Middle frontal gyrus (tissue), 1 donor: ENCODE measurements at regions not wholly inside any gene's neighbourhood (a gene's known extent, or its start where the extent isn't known, plus 50 kb on each side); places are given as distances from the start of the nearest gene placed in this dataset.
"Not testable (repeated sequence)": the region's sequence is repeated elsewhere in the genome, so short reads cannot be mapped to it uniquely, and the experiment has no call there.

Experiments used
- DNase-seq: peaks from one replicate; pipeline ENCODE4 v3.0.0-alpha.2; 2015; ENCODE audit warnings: low spot score; ENCODE audit errors: extremely low spot score

DNA sequence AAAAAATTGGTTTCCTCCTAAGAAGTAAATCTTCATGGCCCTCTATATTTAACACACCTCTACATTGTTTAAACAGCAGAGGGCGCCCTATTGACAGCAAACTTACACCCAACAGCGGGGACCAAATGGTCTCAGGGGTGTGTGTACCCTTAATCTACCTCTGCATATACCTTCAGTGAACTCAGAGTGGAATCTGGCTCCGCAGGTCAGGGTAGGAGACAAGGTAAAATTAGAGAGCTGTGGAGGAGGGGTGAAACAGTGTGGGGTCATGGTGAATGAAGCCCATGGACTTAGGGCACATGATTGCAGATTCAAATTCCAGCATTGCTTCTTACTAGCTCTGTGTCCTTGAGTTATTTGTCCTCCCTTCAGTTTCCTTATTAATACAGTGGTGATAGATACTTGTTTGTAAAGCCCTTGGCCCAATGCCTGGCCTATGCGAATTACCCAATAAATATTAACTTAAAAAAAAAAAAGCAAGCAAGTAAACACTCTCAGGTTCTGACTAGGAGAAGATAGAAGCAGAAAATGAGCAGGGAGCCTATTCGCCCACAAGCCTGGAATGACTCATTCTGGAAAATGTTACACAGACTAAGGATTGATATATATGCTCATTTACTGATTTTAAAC is 122.9 kb downstream of the CAVIN4 start:
- no peak for DNase-seq

DNA sequence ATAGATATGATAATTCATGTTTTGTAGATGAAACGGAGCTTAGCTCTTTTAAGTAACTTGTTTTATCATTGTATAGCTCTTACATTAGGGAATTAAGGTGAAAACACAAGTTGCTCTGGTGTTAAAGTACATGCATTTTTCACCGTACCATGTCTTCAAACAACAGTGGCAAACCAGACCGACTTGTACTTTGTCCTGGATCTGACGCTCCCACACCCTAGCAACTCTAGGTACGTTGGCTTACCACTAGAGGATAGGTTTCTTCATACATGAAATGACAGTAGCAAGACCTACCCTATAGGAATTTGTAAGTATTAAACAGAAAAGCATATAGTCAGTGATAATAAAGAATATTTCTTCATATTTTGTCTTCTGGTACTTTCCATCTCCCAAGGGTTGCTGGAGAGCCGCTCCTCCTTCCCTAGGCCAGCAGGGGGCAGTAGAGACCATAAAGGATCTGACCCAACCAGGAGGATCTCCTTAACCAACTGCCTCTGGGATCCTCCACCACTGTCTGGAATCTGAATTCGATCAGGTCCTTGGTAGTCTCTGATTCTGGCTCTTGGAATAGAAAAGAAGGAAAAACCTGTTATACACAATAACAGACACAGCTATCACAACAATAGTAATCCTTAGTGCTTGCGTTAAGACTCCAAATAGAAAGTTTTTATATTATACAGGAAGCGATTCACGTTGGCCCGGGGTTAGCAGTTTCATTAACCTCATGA is 136.7 kb downstream of the CAVIN4 start:
- DNase-seq, result peak; percentile 42

DNA sequence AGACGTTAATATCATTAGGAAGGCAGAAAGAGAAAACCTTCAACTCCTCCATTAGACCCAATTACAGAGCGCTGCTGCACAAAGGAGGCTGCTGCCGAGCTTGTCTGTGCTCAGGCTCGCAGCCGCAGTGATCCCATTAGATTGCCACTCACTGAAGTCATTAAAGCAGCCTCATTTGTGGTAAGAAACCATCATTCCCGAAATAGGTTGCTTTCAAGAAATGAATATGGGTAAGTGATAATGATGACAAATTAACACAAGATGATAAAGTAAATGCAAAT is 137.2 kb downstream of the CAVIN4 start:
- DNase-seq, result no peak

DNA sequence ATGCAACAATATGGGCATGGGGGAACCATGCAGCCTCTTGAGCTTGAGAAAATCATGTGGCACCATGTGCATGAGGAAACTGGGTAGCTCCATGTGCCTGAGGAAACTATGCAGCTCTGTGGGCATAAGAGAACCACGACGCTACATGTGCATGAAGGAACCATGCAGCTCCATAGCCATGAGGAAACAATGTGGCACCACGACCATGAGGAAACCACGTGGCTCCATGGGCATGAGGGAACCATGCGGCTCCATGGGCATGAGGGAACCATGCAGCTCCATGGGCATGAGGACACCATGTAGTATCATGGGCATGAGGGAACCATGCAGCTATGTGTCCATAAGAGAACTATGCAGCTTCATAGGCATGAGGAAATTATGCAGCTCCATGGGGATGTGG is 140.8 kb downstream of the CAVIN4 start:
- DNase-seq, result no peak

DNA sequence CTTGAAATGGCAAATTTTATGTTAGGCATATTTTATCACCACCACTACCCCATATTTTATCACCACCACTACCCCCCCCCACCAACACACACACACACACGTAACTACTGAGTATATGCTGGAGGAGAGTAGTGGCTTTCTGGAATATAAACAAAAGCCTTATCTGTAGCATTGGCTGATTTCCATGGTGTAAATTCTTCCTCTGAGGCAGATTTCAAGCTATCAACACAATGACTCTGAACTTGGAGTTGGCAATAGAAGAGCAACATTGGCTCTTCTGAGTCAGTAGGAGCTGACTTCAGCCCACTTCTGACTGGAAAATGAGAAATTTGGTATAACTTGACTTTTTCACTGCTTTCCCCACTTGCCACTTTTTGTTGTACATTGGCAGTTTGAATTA is 143.0 kb downstream of the CAVIN4 start:
- no peak for DNase-seq

DNA sequence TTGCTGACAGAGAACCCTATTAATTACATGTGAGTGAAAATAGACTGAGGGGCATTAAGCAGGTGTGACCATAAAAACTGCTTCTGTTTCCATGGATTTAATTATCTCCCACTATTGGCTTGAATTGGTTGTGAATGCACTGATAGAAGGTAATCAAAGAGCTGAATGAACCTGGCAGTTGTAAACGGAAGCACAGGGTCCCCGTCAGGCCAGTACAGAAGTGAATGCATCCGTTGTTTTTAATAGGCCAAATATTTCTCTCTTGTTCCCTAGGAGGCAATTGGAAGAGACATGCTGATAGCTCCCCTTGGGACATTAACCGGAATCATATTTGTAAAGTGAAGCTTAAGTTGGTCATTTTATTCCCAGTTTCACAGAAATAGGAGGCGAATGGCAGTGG is 147.0 kb downstream of the CAVIN4 start:
- no peak for DNase-seq

GRCh38 chr9:100725371-100725770 is 147.5 kb downstream of the CAVIN4 start:
- DNase-seq, result no peak

DNA sequence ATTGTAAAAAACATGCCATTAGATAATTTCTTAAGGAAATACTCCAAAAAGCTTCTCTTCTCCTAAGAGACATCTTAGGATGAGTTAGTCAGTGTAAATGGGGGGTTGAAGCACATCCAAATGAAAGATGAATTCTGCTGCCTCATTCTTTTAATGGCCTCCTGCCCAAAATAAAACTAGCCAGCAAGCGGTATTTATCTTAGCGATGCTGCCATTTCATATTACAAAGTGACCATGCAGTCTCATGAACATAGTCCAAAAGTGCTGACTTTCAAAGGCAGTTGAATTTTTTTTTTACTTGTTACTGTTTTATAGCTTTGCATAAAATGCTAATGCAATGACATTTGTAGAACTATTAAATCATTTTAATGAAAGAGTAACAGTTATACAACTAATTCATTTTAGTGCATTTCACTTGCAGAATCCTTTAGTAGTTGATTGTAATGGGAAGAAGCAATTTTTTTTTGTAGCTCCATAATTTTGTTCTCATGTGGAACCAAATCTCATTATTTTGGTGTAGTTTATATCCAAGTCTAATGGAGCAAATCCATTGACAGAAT is 151.5 kb downstream of the CAVIN4 start:
- no peak for DNase-seq

- no peak for DNase-seq
Observed at GRCh38 chr9:100730086-100730485, 152.2 kb downstream of the CAVIN4 start.

GRCh38 chr9:100731038-100731556 is 153.2 kb downstream of the CAVIN4 start:
- no peak for DNase-seq

DNA sequence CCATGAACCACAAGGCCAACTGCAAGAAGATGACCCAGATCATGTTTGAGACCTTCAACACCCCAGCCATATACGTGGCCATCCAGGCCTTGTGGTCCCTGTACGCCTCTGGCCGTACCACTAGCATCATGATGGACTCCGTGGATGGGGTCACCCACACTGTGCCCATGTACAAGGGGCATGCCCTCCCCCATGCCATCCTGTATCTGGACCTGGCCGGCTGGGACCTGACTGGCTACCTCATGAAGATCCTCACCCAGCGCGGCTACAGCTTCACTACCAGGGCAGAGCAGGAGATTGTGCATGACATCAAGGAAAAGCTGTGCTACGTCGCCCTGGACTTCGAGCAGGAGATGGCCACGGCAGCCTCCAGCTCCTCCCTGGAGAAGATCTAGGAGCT is 153.7 kb downstream of the CAVIN4 start:
- DNase-seq, result no peak

- no peak for DNase-seq
Observed at GRCh38 chr9:100739208-100739607, 161.3 kb downstream of the CAVIN4 start.

DNA sequence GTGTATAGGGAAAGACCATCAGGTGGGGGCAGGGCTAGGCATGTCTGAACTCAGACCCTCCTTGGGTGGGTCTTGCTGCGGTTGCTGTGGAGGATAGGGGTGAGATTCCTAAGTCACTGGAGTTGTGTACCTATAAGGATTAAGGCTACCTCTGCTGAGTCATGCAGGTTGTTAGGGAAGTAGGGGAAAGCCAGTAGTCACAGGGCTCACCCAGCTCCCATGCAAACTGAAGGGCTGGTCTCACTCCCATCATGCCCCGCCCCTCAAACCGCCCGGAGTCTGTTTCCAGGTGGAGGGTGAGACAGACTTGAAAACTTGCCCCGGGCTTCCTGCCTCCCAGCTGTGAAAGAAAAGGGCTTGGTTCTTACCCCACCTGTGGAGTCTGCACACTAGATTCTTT is 161.8 kb downstream of the CAVIN4 start:
- DNase-seq, result no peak

- DNase-seq, result not testable (repeated sequence)
Observed at GRCh38 chr9:100748930-100749329, 171.1 kb downstream of the CAVIN4 start.

DNA sequence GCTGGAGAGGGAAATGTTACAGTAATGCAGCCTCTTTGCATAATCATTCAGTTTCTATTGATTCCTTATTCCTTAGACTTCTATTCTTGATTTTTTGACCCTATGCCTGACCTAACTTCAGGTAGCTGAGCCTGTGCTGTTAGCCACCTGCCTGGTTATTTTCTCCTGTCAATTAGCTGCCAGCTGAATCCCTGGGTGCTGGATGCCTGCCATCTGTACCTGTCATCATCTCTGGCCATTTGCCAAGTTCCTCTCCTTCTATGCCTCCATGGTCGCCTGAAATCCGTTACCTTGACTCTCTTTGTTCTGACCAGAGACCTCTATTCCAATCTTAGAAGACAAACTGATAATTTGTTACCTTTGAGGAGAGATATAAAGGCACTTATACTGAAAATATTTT is 178.3 kb downstream of the CAVIN4 start:
- no peak for DNase-seq

GRCh38 chr9:100759215-100759614 is 181.3 kb downstream of the CAVIN4 start:
- no peak for DNase-seq

- no peak for DNase-seq
Observed at GRCh38 chr9:100761276-100761802, 183.5 kb downstream of the CAVIN4 start.

DNA sequence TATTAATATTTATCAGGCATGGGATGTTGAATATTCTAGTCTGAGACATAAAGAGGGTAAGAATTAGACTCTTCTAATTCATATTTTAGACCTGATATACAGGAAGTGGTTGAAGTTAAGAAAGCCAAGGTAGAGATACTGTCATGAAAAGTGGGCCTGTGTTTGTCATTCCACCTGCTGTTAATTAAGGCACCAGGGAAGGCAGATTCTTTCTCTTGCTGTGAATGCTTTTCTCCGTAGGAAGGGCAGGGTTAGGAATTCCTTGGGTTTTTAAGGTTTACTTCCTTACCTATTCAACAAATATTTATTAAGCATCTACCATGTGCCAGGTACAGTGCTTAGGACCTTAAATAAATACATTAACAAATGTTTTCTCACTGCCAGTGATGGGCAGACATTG is 196.4 kb downstream of the CAVIN4 start:
- no peak for DNase-seq

- DNase-seq, result no peak
Observed at GRCh38 chr9:100774962-100775361, 197.1 kb downstream of the CAVIN4 start.

- no peak for DNase-seq
Observed at GRCh38 chr9:100775912-100776311, 198.0 kb downstream of the CAVIN4 start.

GRCh38 chr9:100784755-100785154 is 206.9 kb downstream of the CAVIN4 start:
- no peak for DNase-seq

- DNase-seq, result no peak
Observed at GRCh38 chr9:100785946-100786345, 208.1 kb downstream of the CAVIN4 start.
